Peyer's patch (tissue), 4 donors: ENCODE measurements at regions not wholly inside any gene's neighbourhood (a gene's known extent, or its start where the extent isn't known, plus 50 kb on each side); places are given as distances from the start of the nearest gene placed in this dataset.
A peak's percentile ranks its signal among the peaks of the same experiment; 100 is the strongest.

Source experiments
- DNase-seq, 3 donors: peaks; one replicate each; pipeline ENCODE4 v3.0.0-alpha.2; 2017 to 2019
- H3K27ac ChIP-seq, 4 donors: fragments of 200-600 bp; sonication (generic); one replicate each; pipeline ENCODE4 v1.5.1; 2016 to 2019
- H3K27me3 ChIP-seq, 2 donors: fragments of 200-600 bp; sonication (generic); one replicate each; pipeline ENCODE4 v1.5.1; 2019
- H3K36me3 ChIP-seq, 3 donors: fragments of 200-600 bp; sonication (generic); one replicate each; pipeline ENCODE4 v1.5.1; 2016 to 2019
- H3K4me1 ChIP-seq, 4 donors: fragments of 200-600 bp; sonication (generic); one replicate each; pipeline ENCODE4 v1.5.1; 2016 to 2019
- H3K4me3 ChIP-seq, 4 donors: fragments of 200-600 bp; sonication (generic); 1 replicate in 3 of 4; 2 replicates in 1 of 4; pipeline ENCODE4 v1.5.1; 2016 to 2019; ENCODE audit warnings: mild to moderate bottlenecking in 1 of 4
- H3K9me3 ChIP-seq, 4 donors: fragments of 200-600 bp; sonication (generic); one replicate each; pipeline ENCODE4 v1.5.1; 2016 to 2019; ENCODE audit warnings: mild to moderate bottlenecking in 1 of 4
- POLR2A ChIP-seq, 2 donors: fragments of 450-650 bp; IDR thresholded peaks; one replicate each; pipeline ENCODE4 v1.5.1; 2017; ENCODE audit warnings: antibody characterized with exemption in 2 of 2, mild to moderate bottlenecking in 2 of 2, moderate library complexity in 2 of 2
- TF ChIP-seq, protein P1 (sequence below), 6 experiments: fragments of 450-650 bp in 4 of 6; fragments of 200-600 bp in 2 of 6; sonication (generic) in 1 of 6; IDR thresholded peaks; one replicate each; pipeline ENCODE4 v1.5.1; 2017 to 2019; ENCODE audit warnings: antibody characterized with exemption in 6 of 6, mild to moderate bottlenecking in 3 of 6, moderate library complexity in 1 of 6

DNA sequence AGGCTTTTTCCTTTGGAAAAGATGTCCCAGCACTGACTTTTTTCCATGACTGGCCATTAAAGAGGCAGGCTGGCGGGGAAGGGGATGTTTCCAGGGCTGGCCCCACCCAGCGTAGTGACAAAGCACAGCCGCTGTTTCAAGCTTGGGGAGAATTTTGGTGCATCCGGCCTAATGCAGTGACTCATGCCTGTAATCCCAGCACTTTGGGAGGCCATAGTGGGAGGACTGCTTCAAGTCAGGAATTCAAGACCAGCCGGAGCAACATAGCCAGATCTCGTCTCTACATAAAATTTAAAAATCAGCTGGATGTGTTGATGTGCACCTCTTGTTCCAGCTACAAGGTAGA is 78.0 kb upstream of the SH3BP4 start:
- TF ChIP-seq, protein P1, sequence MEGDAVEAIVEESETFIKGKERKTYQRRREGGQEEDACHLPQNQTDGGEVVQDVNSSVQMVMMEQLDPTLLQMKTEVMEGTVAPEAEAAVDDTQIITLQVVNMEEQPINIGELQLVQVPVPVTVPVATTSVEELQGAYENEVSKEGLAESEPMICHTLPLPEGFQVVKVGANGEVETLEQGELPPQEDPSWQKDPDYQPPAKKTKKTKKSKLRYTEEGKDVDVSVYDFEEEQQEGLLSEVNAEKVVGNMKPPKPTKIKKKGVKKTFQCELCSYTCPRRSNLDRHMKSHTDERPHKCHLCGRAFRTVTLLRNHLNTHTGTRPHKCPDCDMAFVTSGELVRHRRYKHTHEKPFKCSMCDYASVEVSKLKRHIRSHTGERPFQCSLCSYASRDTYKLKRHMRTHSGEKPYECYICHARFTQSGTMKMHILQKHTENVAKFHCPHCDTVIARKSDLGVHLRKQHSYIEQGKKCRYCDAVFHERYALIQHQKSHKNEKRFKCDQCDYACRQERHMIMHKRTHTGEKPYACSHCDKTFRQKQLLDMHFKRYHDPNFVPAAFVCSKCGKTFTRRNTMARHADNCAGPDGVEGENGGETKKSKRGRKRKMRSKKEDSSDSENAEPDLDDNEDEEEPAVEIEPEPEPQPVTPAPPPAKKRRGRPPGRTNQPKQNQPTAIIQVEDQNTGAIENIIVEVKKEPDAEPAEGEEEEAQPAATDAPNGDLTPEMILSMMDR (IDR thresholded peaks at IDR 0.05): no peak
- TF ChIP-seq POLR2A (IDR thresholded peaks at IDR 0.05): no peak
- no peaks in the 10 kb centered on the region for H3K4me1 ChIP-seq
- no peaks in the 10 kb centered on the region for H3K36me3 ChIP-seq
- DNase-seq: peak in 1 of 3 donors; percentile 49
- H3K27ac ChIP-seq: peak overlapping the region in 1 of 4 donors; percentile 56
- no peaks in the 10 kb centered on the region for H3K27me3 ChIP-seq
- no peaks in the 10 kb centered on the region for H3K9me3 ChIP-seq
- H3K4me3 ChIP-seq: no peak overlapping the region

DNA sequence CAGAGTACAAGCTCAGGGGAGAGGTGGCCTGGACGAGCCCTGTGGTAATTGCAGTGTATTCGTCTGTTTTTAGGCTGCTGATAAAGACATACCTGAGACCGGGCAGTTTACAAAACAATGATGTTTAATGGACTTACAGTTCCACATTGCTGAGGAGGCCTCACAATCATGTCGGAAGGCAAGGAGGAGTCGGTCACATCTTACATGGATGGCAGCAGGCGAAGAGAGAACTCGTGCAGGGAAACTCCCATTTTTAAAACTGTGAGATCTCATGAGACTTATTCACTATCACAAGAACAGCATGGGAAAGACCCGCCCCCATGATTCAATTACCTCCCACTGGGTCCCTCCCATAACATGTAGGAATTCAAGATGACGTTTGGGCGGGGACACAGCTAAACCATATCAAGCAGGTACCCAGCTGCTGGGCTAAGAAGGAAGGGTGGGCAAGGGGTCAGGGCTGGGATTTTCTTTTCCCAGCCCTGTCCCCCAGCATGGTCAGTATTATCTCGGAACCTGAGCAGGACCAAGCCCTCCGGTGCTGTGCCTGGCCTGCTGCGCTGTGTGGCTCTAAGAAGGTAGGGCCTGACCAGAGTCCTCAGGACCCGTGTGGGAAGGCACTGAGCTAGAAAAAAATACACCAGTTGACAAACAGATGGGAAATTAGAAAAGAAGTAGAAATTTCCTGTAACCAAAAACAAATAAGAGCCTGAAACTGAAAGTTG is 78.6 kb upstream of the SH3BP4 start:
- H3K4me3 ChIP-seq: no peak overlapping the region
- no peaks in the 10 kb centered on the region for H3K4me1 ChIP-seq
- DNase-seq: no peak
- H3K36me3 ChIP-seq: no peaks in the 10 kb centered on the region
- no peaks in the 10 kb centered on the region for H3K9me3 ChIP-seq
- TF ChIP-seq, protein P1 (IDR thresholded peaks at IDR 0.05): no peak
- TF ChIP-seq POLR2A (IDR thresholded peaks at IDR 0.05): no peak
- H3K27ac ChIP-seq: peak overlapping the region in 2 of 4 donors; percentile 55 to 56
- no peaks in the 10 kb centered on the region for H3K27me3 ChIP-seq

DNA sequence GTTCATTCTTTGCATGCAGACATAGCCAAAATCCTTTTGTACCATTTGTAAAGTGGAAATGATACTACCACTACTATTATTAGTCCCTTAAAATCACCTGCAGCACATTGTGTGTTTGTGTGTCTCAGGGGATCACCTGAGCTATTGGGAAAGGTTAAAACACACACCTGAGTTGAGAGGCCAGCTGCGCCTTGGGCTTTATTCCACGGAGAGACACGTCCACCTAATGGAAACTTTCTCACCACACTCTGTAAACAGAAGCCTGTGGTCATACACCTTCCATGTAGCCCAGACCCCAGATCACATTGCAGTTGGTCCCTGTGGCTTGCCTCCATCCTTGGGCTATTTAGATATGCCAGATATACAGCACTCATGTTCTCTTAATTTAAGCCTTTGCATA is 81.8 kb upstream of the SH3BP4 start:
- H3K36me3 ChIP-seq: no peaks in the 10 kb centered on the region
- no peaks in the 10 kb centered on the region for H3K4me1 ChIP-seq
- no peak overlapping the region for H3K4me3 ChIP-seq
- TF ChIP-seq, protein P1 (IDR thresholded peaks at IDR 0.05): no peak
- TF ChIP-seq POLR2A (IDR thresholded peaks at IDR 0.05): no peak
- no peaks in the 10 kb centered on the region for H3K27me3 ChIP-seq
- H3K9me3 ChIP-seq: no peaks in the 10 kb centered on the region
- no peak for DNase-seq
- H3K27ac ChIP-seq: no peak overlapping the region

DNA sequence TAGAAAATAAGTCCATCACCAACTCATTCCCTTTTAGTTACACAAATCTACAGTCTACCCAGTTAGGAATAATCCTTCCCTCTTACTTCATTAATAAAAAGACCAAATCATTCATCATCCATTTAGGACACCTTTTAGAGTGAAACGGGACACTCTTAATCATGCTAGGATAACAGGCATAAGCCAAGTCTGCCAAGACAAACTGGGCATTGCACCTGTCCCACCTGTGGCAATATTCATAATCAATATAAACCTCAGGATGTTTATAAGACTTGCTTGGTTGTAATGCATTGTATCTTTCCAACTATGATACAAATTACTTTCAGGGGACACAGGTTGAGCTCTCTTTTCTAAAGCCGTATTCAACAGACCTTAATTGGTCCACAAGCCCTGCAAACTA is 82.7 kb upstream of the SH3BP4 start:
- no peak for TF ChIP-seq POLR2A (IDR thresholded peaks at IDR 0.05)
- TF ChIP-seq, protein P1 (IDR thresholded peaks at IDR 0.05): no peak
- H3K4me3 ChIP-seq: no peak overlapping the region
- no peak overlapping the region for H3K27ac ChIP-seq
- no peaks in the 10 kb centered on the region for H3K9me3 ChIP-seq
- H3K36me3 ChIP-seq: no peaks in the 10 kb centered on the region
- no peaks in the 10 kb centered on the region for H3K27me3 ChIP-seq
- DNase-seq: no peak
- H3K4me1 ChIP-seq: no peaks in the 10 kb centered on the region

DNA sequence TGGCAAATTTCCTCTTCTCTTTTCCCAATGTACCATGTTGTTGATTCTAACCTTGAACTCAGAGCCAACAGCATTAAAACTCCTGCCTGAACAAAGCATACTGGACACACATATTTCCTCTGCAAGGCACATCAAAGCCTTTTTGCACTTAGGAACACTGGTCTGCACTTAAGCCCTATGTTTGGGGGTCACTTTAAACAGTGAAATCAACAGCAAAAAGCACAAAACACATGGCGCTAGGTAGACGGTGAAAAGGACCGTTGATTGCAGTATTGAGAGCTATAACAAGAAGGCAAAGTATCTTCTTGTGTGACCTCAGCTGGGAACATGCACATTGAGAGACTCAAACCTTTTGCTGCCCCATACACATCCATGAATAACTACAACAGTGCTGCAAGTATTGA is 83.9 kb upstream of the SH3BP4 start:
- no peaks in the 10 kb centered on the region for H3K9me3 ChIP-seq
- peaks cover 0 to 3% (median 0%) of the 10 kb centered on the region in 4 donors for H3K4me1 ChIP-seq
- H3K36me3 ChIP-seq: no peaks in the 10 kb centered on the region
- no peak overlapping the region for H3K4me3 ChIP-seq
- DNase-seq: no peak
- no peak overlapping the region for H3K27ac ChIP-seq
- H3K27me3 ChIP-seq: no peaks in the 10 kb centered on the region
- no peak for TF ChIP-seq POLR2A (IDR thresholded peaks at IDR 0.05)
- TF ChIP-seq, protein P1 (IDR thresholded peaks at IDR 0.05): no peak
